HG02943 (cell line): ENCODE measurements at regions not wholly inside any gene's neighbourhood (a gene's known extent, or its start where the extent isn't known, plus 50 kb on each side); places are given as distances from the start of the nearest gene placed in this dataset.
"Not testable (repeated sequence)": the region's sequence is repeated elsewhere in the genome, so short reads cannot be mapped to it uniquely, and the experiment has no call there.

Experiments used
- ATAC-seq: cut with Tn5 transposase; IDR thresholded peaks from one replicate; pipeline ENCODE4 v1.9.1; 2021; ENCODE audit warnings: mild to moderate bottlenecking, low read depth, moderate library complexity; ENCODE audit not compliant: unreplicated experiment

DNA sequence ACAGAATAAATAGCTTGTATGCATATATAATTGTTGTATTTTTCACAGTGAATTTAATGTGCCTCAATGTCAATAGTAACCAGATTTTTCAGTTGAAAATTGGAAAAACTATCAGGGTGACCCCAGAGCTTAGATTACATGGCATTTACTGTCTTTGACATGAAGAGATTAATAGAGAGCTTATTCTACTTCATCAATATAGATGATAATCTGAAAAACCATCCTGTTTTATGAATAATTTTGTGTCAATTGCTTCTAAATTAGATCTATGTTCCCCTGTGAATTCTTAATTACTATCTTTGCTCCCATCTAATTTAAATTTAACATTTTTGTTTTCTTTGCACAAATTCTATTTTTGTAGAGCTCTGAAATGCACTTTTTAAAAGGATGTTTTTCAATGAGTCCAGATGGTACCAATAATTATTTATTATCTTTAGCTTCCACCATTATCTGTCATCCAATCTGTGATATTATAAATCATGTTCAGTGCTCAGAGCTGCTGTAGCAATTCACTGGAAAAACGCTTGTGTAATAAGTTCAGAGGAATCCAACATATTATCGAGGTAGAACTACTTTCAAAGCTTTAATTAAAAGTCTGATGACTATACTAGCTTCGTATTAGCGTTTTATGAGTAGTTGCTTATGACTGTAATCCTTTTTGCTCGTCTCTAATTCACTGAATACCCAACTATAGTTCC is 291.4 kb downstream of the JRKL start:
- no peak for ATAC-seq

- no peak for ATAC-seq
Measured at GRCh38 chr11:96694338-96694737, 304.5 kb downstream of the JRKL start.

- no peak for ATAC-seq
Measured at GRCh38 chr11:96696731-96697130, 306.9 kb downstream of the JRKL start.

- no peak for ATAC-seq
Measured at GRCh38 chr11:96697466-96697865, 307.7 kb downstream of the JRKL start.

DNA sequence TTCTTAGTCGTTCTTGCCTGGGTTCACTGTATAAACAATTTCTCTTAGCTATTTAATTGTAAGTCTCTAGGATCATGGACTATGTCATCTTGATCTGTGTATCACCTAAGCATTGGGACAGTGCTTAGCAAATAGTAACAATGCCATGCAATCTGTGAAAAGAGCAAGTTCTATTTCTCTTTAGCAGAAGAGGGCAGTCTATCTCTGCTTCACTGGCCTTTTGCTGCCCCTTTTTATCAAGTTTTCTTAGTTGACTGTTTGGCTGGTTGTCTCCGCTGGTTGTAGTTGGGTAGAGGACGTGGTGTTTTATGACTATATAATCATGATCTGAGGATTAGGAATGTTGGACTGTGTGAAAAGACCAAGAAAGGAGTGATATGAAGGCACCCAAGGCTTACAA is 315.0 kb downstream of the JRKL start:
- ATAC-seq: no peak

- no peak for ATAC-seq
Measured at GRCh38 chr11:96706761-96707160, 316.9 kb downstream of the JRKL start.

GRCh38 chr11:96707273-96707672 is 317.5 kb downstream of the JRKL start:
- ATAC-seq: no peak

- ATAC-seq: no peak
Measured at GRCh38 chr11:96708219-96708878, 318.5 kb downstream of the JRKL start.

DNA sequence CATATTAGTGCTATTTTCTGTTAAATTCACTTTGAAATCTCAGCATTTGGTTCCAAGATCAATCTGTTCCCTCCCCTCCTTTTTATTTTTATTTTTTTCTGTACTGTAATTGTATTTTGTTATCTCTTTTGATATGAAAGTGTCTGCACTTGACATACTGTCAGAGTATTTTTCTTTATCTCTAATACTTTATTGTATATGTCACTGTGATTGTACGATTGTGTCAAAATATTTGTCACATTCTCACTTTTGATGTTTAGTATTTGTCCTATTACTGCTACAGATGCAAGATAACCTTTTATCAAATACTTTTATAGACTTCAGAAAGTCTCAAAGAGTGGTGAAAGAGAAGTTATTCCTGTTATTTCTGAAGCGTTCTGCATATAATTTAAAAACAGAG is 323.5 kb downstream of the JRKL start:
- ATAC-seq: no peak

GRCh38 chr11:96714689-96715088 is 324.9 kb downstream of the JRKL start:
- no peak for ATAC-seq

- no peak for ATAC-seq
Measured at GRCh38 chr11:96715208-96715607, 325.4 kb downstream of the JRKL start.

- no peak for ATAC-seq
Measured at GRCh38 chr11:96736601-96737000, 346.8 kb downstream of the JRKL start.

DNA sequence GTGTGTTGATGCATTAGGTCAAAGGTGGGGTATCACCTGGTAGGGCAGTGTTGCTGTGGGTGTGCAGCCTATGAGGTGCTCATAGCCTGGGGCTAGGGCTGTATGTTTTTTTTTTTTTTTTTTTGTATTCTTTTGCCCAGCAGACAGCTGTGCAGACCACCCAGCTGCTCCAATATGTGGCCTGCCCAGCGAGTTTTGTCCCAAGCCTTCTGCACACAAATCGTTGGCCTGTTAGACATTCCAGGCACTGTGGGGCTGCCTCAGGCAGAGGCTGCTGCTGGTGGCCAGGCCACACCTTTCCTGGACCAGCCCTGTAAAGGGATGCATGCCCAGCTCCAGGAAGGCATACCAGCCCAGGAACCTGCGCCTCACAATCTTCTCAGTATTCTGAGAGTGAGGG is 348.5 kb downstream of the JRKL start:
- ATAC-seq: no peak

DNA sequence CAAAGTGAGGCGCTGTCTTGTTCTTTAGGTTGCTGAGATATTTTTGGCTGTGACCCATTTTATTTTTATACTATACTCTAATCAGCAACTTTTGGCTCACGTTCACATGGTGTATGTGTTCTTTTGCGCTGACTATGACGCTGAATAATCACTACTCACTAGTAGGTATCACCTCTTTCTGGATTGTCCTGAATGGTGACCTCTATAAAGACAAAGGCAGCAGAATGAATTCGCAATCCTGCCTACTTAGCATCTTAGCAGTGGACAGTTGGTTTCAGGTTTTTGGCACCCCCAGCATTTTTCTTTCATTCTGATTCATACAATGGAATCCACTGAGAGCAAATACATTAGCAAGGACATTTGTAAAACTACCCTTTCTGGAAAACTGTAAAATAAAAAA is 351.3 kb downstream of the JRKL start:
- ATAC-seq: no peak

GRCh38 chr11:96744697-96745096 is 354.9 kb downstream of the JRKL start:
- ATAC-seq: no peak

- ATAC-seq: no peak
Measured at GRCh38 chr11:96748639-96749370, 359.0 kb downstream of the JRKL start.

GRCh38 chr11:96751807-96752206 is 362.0 kb downstream of the JRKL start:
- ATAC-seq: not testable (repeated sequence)

DNA sequence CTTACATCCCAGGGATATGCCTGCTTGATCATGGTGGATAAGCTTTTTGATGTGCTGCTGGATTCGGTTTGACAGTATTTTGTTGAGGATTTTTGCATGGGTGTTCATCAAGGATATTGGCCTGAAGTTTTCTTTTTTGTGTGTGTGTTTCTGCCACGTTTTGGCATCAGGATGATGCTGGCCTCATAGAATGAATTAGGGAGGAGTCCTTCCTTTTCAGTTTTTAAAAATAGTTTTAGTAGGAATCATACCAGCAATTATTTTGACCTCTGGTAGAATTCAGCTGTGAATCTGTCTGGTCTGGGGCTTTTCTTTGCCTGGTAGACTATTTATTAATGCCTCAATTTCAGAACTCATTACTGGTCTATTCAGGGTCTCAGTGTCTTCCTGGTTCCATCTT is 362.4 kb downstream of the JRKL start:
- no peak for ATAC-seq

GRCh38 chr11:96753997-96754396 is 364.2 kb downstream of the JRKL start:
- ATAC-seq: no peak

DNA sequence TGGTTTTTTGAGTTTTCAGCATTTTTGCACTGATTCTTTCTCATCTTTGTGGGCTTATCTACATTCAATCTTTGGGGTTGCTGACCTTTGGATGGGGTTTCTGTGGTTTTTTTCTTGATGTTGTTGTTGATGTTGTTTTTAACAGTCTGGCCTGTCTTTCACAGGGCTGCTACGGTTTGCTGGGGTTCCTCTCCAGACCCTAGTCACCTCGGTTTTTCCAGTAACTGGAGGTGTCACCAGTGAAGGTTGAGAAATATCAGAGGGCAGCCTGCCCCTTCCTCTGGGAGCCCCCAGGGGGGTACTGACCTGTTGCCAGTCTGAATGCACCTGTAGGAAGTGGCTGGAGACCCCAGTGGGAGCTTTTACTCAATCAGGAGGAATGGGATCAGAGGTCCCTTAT is 365.4 kb downstream of the JRKL start:
- ATAC-seq: no peak

GRCh38 chr11:96755752-96756151 is 365.9 kb downstream of the JRKL start:
- ATAC-seq: no peak

- no peak for ATAC-seq
Measured at GRCh38 chr11:96758957-96759356, 369.1 kb downstream of the JRKL start.
